Chondrocyte (in vitro differentiated cells): ENCODE measurements at regions not wholly inside any gene's neighbourhood (a gene's known extent, or its start where the extent isn't known, plus 50 kb on each side); places are given as distances from the start of the nearest gene placed in this dataset.
"Not testable (repeated sequence)": the region's sequence is repeated elsewhere in the genome, so short reads cannot be mapped to it uniquely, and the experiment has no call there.

Experiments used
- DNase-seq: peaks from one replicate; pipeline ENCODE4 v3.0.0; 2021; ENCODE audit warnings: mixed read lengths, low spot score
- H3K27ac Mint-ChIP-seq: one replicate; pipeline ENCODE4 v1.8.0; 2021; ENCODE audit warnings: mild to moderate bottlenecking, moderate library complexity, mixed read lengths; ENCODE audit not compliant: unreplicated experiment
- H3K27me3 Mint-ChIP-seq: 2 replicates; pipeline ENCODE4 v1.8.0; 2021; ENCODE audit warnings: low read depth, mixed read lengths
- H3K36me3 Mint-ChIP-seq: 2 replicates; pipeline ENCODE4 v1.8.0; 2021; ENCODE audit warnings: low read depth, mixed read lengths
- H3K4me1 Mint-ChIP-seq: 2 replicates; pipeline ENCODE4 v1.8.0; 2021; ENCODE audit warnings: low read depth, mild to moderate bottlenecking, mixed read lengths
- H3K4me3 Mint-ChIP-seq: one replicate; pipeline ENCODE4 v1.8.0; 2021; ENCODE audit warnings: mild to moderate bottlenecking, moderate library complexity, mixed read lengths; ENCODE audit not compliant: unreplicated experiment
- H3K9me3 Mint-ChIP-seq: 2 replicates; pipeline ENCODE4 v1.8.0; 2021; ENCODE audit warnings: low read depth, mixed read lengths
- TF ChIP-seq, protein P1 (sequence below): fragments of 200-600 bp; sonication (generic); IDR thresholded peaks from 2 replicates; pipeline ENCODE4 v1.5.0; 2021; ENCODE audit warnings: antibody characterized with exemption, mild to moderate bottlenecking, moderate library complexity

GRCh38 chr5:114146398-114146797 is 215.5 kb upstream of the KCNN2 start:
- no peak for DNase-seq
- Mint-ChIP-seq H3K36me3 (peaks cover 13% of the 10 kb centered on the region), H3K4me3 (no peak overlapping the region), H3K9me3 (peaks cover 39% of the 10 kb centered on the region), H3K4me1 (no peaks in the 10 kb centered on the region), H3K27ac (no peak overlapping the region), H3K27me3 (no peaks in the 10 kb centered on the region)
- TF ChIP-seq, protein P1, sequence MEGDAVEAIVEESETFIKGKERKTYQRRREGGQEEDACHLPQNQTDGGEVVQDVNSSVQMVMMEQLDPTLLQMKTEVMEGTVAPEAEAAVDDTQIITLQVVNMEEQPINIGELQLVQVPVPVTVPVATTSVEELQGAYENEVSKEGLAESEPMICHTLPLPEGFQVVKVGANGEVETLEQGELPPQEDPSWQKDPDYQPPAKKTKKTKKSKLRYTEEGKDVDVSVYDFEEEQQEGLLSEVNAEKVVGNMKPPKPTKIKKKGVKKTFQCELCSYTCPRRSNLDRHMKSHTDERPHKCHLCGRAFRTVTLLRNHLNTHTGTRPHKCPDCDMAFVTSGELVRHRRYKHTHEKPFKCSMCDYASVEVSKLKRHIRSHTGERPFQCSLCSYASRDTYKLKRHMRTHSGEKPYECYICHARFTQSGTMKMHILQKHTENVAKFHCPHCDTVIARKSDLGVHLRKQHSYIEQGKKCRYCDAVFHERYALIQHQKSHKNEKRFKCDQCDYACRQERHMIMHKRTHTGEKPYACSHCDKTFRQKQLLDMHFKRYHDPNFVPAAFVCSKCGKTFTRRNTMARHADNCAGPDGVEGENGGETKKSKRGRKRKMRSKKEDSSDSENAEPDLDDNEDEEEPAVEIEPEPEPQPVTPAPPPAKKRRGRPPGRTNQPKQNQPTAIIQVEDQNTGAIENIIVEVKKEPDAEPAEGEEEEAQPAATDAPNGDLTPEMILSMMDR = no peak

DNA sequence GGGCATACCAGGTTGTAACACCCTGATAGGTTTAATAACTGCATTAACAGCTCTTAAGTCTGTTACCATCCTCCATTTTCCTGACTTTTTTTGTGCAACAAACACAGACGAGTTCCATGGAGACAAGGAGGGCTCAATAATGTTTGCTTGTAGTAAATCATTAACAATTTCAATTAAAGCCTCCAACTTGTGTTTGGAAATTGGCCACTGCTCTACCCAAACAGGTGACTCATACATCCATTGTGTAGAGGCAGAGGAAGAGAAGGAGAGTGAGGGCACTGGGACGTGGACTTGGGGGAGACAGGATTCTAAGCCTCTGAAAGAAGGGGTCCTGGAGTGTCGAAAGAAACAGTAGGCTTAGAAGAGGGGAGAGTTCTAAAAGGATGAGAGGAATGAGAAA is 213.6 kb upstream of the KCNN2 start:
- no peak for DNase-seq
- Mint-ChIP-seq H3K9me3 (peaks cover 38% of the 10 kb centered on the region), H3K4me1 (no peaks in the 10 kb centered on the region), H3K27me3 (peaks cover 3% of the 10 kb centered on the region), H3K27ac (no peak overlapping the region), H3K4me3 (no peak overlapping the region), H3K36me3 (peaks cover 17% of the 10 kb centered on the region)
- TF ChIP-seq, protein P1 = no peak

- not testable (repeated sequence) for H3K27ac Mint-ChIP-seq, H3K27me3 Mint-ChIP-seq, DNase-seq, H3K4me1 Mint-ChIP-seq, H3K4me3 Mint-ChIP-seq
- Mint-ChIP-seq H3K36me3 (peaks cover 17% of the 10 kb centered on the region), H3K9me3 (peaks cover 36% of the 10 kb centered on the region)
Observed at GRCh38 chr5:114148728-114149127, 213.1 kb upstream of the KCNN2 start.

DNA sequence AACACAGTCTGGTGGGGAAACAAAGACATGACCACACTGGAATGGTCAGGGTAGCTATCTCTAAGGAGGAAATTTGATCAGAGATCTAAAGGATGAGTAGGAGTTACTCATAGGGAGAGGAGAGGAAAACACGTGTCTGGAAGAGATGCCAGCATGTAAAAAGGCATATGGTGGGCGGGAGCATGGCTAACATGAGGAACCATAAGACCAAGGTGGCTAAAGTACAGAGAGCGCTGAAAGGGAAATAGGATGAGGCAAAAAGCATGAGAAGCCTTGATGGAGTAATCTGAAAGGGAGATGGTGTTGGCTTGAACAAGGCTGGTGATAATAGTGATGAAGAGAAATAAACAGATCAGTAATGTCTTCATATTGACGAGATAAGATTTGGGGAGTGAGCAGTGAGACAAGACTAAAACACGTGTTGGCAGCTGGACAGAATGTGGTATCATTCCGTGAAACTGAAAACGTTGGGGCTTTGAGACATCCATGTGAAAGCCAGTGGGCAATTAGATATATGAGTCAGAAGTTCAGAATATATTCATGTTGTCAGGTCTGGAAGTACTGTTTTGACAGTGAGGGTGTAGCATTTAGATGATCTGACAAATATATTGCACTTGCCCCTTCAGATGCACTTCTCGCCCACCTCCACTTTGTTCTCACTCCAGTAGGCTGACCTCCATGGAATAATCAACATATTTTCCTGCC is 209.1 kb upstream of the KCNN2 start:
- TF ChIP-seq, protein P1 = no peak
- Mint-ChIP-seq H3K36me3 (peaks cover 17% of the 10 kb centered on the region), H3K9me3 (peaks cover 45% of the 10 kb centered on the region), H3K27ac (no peak overlapping the region), H3K4me1 (no peaks in the 10 kb centered on the region), H3K27me3 (peaks cover 3% of the 10 kb centered on the region), H3K4me3 (no peak overlapping the region)
- no peak for DNase-seq

- Mint-ChIP-seq H3K4me3 (no peak overlapping the region), H3K36me3 (peaks cover 15% of the 10 kb centered on the region), H3K9me3 (peaks cover 43% of the 10 kb centered on the region), H3K4me1 (no peaks in the 10 kb centered on the region), H3K27me3 (peaks cover 3% of the 10 kb centered on the region), H3K27ac (no peak overlapping the region)
- no peak for DNase-seq
- TF ChIP-seq, protein P1 = no peak
Observed at GRCh38 chr5:114153392-114153791, 208.5 kb upstream of the KCNN2 start.

DNA sequence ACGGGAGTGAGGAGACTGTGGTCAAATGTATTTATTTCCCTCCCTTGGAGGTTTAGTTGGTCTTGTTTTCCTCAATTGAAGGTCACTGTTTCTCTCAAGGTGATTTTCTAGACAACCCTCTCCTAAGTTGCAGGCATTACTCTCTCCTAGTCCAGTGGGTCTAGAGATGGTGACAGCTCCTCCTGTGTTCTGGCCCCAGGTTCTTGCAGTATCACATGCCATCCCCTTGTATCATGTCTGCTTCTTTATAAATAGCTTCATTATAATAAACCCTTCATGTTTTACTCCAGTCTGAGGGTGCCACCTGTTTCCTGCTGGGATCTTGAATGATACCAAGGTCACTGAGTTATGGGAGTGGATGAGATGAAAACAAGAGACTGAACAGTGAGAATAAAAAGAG is 208.0 kb upstream of the KCNN2 start:
- DNase-seq = no peak
- no peaks in the 10 kb centered on the region for H3K4me1 Mint-ChIP-seq
- H3K27ac Mint-ChIP-seq = no peak overlapping the region
- no peak overlapping the region for H3K4me3 Mint-ChIP-seq
- TF ChIP-seq, protein P1 = no peak
- peaks cover 11% of the 10 kb centered on the region for H3K36me3 Mint-ChIP-seq
- H3K27me3 Mint-ChIP-seq = peaks cover 3% of the 10 kb centered on the region
- peaks cover 39% of the 10 kb centered on the region for H3K9me3 Mint-ChIP-seq
